DOHH2 (cell line): ENCODE measurements at regions not wholly inside any gene's neighbourhood (a gene's known extent, or its start where the extent isn't known, plus 50 kb on each side); places are given as distances from the start of the nearest gene placed in this dataset.

Source experiments
- EZH2phosphoT487 ChIP-seq: fragments of 200-600 bp; sonication (generic); IDR thresholded peaks from 2 replicates; pipeline ENCODE4 v1.6.1; 2017; ENCODE audit warnings: borderline replicate concordance, mild to moderate bottlenecking, antibody characterized with exemption, low read length, moderate library complexity, mixed read lengths
- TF ChIP-seq, protein P1 (sequence below): fragments of 200-600 bp; sonication (generic); IDR thresholded peaks from one replicate; pipeline ENCODE4 v1.5.1; 2014; ENCODE audit warnings: antibody characterized with exemption, mild to moderate bottlenecking, low read depth, low read length; ENCODE audit not compliant: poor library complexity, severe bottlenecking

DNA sequence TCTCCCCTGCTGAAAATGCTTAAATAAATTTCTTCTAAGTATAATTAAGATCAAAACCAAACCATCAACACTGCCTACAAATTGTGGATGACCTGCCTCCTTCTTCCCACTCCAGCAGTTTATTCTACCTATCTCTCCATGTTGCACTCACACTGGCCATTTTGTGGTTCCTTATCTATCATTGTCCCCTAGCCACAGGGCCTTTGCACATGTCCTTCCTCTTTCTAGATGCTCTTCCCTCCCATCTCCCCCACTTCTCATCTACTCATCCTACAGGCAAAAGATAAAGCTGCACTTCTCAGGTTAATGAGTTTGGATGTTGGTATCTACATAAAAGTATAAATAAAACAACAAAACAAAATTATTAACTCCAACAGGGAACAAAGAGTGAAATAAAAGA is 70.6 kb upstream of the CCNG1 start:
- TF ChIP-seq EZH2phosphoT487 = no peak
- TF ChIP-seq, protein P1, sequence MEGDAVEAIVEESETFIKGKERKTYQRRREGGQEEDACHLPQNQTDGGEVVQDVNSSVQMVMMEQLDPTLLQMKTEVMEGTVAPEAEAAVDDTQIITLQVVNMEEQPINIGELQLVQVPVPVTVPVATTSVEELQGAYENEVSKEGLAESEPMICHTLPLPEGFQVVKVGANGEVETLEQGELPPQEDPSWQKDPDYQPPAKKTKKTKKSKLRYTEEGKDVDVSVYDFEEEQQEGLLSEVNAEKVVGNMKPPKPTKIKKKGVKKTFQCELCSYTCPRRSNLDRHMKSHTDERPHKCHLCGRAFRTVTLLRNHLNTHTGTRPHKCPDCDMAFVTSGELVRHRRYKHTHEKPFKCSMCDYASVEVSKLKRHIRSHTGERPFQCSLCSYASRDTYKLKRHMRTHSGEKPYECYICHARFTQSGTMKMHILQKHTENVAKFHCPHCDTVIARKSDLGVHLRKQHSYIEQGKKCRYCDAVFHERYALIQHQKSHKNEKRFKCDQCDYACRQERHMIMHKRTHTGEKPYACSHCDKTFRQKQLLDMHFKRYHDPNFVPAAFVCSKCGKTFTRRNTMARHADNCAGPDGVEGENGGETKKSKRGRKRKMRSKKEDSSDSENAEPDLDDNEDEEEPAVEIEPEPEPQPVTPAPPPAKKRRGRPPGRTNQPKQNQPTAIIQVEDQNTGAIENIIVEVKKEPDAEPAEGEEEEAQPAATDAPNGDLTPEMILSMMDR = no peak
